Astrocyte of the cerebellum (primary cell): ENCODE measurements at regions not wholly inside any gene's neighbourhood (a gene's known extent, or its start where the extent isn't known, plus 50 kb on each side); places are given as distances from the start of the nearest gene placed in this dataset.

ENCODE experiments used
- DNase-seq: peaks from one replicate; pipeline ENCODE4 v3.0.0-alpha.2; 2011; ENCODE audit warnings: low read depth
- H3K4me3 ChIP-seq: 2 replicates; pipeline ENCODE4 v1.5.1; 2011; ENCODE audit warnings: mild to moderate bottlenecking, low read depth, low read length, moderate library complexity
- in situ Hi-C: cut with HindIII; loops from 2 replicates; pipeline ENCODE4 v1.10.0; 2017; ENCODE audit warnings: low sequenced_read_pairs
- TF ChIP-seq, protein P1 (sequence below): IDR thresholded peaks from 2 replicates; pipeline ENCODE4 v1.5.1; 2012; ENCODE audit warnings: low read length, low read depth, moderate library complexity, mild to moderate bottlenecking; ENCODE audit errors: missing control alignments

DNA sequence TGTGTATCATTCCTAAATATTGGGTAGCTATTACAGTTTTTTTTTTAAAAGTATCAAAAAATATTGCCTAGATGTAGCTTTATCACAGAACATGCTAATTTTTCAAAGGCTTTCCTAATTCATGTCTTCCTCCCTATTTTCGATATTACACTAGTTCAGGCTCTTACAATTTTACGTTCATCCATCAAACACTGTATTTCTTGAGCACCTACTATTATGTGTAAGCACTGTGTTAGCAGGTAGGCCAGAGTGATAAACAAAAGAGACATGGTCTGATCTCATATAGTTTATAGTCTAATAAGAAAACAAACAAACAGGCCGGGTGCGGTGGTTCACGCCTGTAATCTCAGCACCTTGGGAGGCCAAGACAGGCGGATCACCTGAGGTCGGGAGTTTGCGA lies 69.5 kb downstream of the FAM217A start:
- TF ChIP-seq, protein P1, sequence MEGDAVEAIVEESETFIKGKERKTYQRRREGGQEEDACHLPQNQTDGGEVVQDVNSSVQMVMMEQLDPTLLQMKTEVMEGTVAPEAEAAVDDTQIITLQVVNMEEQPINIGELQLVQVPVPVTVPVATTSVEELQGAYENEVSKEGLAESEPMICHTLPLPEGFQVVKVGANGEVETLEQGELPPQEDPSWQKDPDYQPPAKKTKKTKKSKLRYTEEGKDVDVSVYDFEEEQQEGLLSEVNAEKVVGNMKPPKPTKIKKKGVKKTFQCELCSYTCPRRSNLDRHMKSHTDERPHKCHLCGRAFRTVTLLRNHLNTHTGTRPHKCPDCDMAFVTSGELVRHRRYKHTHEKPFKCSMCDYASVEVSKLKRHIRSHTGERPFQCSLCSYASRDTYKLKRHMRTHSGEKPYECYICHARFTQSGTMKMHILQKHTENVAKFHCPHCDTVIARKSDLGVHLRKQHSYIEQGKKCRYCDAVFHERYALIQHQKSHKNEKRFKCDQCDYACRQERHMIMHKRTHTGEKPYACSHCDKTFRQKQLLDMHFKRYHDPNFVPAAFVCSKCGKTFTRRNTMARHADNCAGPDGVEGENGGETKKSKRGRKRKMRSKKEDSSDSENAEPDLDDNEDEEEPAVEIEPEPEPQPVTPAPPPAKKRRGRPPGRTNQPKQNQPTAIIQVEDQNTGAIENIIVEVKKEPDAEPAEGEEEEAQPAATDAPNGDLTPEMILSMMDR: no peak
- DNase-seq: no peak
- H3K4me3 ChIP-seq: no peak overlapping the region
- in situ Hi-C loops: no loop called here

DNA sequence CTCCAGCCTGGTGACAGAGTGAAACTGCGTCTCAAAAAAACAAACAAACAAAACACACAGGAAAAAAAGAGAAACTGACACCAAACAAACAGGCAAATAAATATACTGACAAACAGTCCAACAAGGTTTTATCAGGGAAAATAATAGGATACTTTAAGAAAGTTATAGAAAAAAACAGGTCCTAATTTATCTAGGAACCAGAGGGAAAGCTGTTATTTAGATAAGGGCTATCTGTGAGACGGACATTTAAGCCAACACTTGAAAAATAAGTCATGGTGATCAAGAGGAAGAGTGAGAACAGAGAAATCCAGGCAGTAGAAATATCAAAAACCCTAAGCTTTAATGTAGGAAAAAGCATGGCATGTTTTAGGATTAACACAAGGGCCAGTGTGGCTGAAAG lies 68.9 kb downstream of the FAM217A start:
- H3K4me3 ChIP-seq: no peak overlapping the region
- DNase-seq: no peak
- in situ Hi-C loops: no loop called here
- TF ChIP-seq, protein P1: no peak

DNA sequence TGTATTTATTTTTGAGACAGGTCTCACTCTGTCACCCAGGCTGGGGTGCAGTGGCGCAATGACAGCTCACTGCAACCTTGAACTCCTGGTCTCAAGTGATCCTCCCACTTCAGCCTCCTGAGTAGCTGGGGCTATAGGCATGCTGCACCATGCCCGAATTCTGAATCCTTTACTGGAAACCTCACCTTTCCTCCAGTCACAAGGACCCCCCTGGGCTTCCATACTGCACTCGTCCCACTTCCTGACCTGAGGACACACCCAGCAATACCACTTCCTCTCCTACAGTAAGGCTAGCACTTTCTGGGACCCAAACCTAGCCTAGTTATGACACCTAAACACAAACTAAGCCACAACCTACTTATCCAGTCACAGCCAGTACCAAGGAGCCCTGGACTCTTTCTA lies 68.2 kb downstream of the FAM217A start:
- no peak for DNase-seq
- H3K4me3 ChIP-seq: no peak overlapping the region
- TF ChIP-seq, protein P1: no peak
- in situ Hi-C loops: no loop called here

DNA sequence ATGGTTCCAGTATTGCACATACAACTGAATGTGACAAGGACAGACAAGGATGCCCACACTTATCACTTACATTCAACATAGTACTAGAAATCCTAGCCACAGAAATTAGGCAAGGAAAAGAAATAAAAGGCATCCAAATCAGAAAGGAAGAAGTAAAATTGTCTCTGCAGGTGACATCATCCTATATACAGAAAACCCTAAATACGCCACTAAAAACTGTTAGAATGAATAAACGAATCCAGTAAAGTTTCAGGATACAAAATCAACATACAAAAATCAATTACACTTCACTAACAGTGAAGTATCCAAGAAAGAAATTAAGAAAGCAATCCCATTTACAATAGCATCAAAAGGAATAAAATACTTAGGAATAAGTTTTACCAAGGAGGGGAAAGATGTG lies 66.1 kb downstream of the FAM217A start:
- no peak for DNase-seq
- TF ChIP-seq, protein P1: no peak
- in situ Hi-C loops: no loop called here
- H3K4me3 ChIP-seq: no peak overlapping the region

GRCh38 chr6:4017058-4017739 lies 61.7 kb downstream of the FAM217A start:
- in situ Hi-C loops: no loop called here
- H3K4me3 ChIP-seq: peak overlapping the region; percentile 69
- no peak for DNase-seq
- TF ChIP-seq, protein P1: no peak

DNA sequence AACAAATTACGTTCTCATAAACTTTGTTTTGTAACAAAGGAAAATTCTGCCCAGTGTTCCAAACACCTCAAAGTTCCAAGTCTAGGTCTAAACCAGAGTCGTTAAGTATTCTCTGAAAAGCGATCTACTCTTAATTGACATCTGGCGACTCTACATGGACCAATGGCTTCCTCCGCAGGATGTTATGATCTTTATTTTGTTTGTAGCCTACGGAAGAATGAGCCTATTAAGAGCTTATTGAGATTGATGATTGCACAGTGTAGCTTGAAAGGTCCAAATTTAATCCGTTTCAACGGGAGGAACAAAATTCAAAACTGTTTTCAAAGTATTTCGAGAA lies 61.1 kb downstream of the FAM217A start:
- peak overlapping the region; percentile 69 for H3K4me3 ChIP-seq
- no peak for DNase-seq
- TF ChIP-seq, protein P1: no peak
- in situ Hi-C loops: no loop called here
